B cell (primary cell): ENCODE measurements at regions not wholly inside any gene's neighbourhood (a gene's known extent, or its start where the extent isn't known, plus 50 kb on each side); places are given as distances from the start of the nearest gene placed in this dataset.

Source experiments
- ATAC-seq: fragments of 200-7000 bp; cut with Tn5 transposase; one replicate; pipeline ENCODE4 v1.10.0; 2021; ENCODE audit warnings: low read depth, mild to moderate bottlenecking, moderate number of reproducible peaks, moderate library complexity
- CTCF ChIA-PET: fragments of 350-600 bp; sonication (Branson Sonifier 250); formaldehyde crosslinking; loops from one replicate; lab custom pipeline; 2021; ENCODE audit warnings: antibody characterized with exemption, inconsistent platforms; lab: Charles Lee
- POLR2A ChIA-PET: fragments of 350-600 bp; sonication (Branson Sonifier 250); formaldehyde crosslinking; loops from one replicate; lab custom pipeline; 2021; ENCODE audit warnings: antibody characterized with exemption; lab: Charles Lee
- DNase-seq: peaks from one replicate; pipeline ENCODE4 v3.0.0; 2013
- H2AFZ ChIP-seq: 2 replicates; pipeline ENCODE4 v1.6.1; 2012; ENCODE audit warnings: mild to moderate bottlenecking, low read depth, low read length; ENCODE audit not compliant: insufficient read depth, poor library complexity, severe bottlenecking
- H3K27ac ChIP-seq, 2 donors: 1 replicate in 1 of 2; 2 replicates in 1 of 2; pipeline ENCODE4 v1.5.1; 2012 to 2013; ENCODE audit warnings: low read length in 2 of 2, mild to moderate bottlenecking in 2 of 2, moderate library complexity in 1 of 2
- H3K27me3 ChIP-seq, 4 experiments: fragments of 200-600 bp in 1 of 4; sonication (generic) in 1 of 4; replicated peaks in 1 of 4; 1 replicate in 2 of 4; 2 replicates in 2 of 4; pipeline versions ENCODE4 v1.6.1 to v1.7.0; 2013 to 2016; ENCODE audit warnings: low read length in 3 of 4, mild to moderate bottlenecking in 2 of 4, mixed read lengths in 1 of 4, moderate library complexity in 1 of 4; ENCODE audit not compliant: insufficient read depth in 4 of 4, control insufficient read depth in 3 of 4; ENCODE audit errors: control extremely low read depth in 1 of 4
- H3K36me3 ChIP-seq, 2 experiments: replicated peaks in 1 of 2; 1 replicate in 1 of 2; 2 replicates in 1 of 2; pipeline versions ENCODE4 v1.6.1 to v1.7.1; 2013; ENCODE audit warnings: low read length in 1 of 2; ENCODE audit not compliant: insufficient read depth in 2 of 2, control insufficient read depth in 1 of 2; ENCODE audit errors: control extremely low read depth in 1 of 2, extremely low read depth in 1 of 2
- H3K4me1 ChIP-seq, 2 donors: fragments of 200-600 bp in 1 of 2; sonication (generic) in 1 of 2; 1 replicate in 1 of 2; 2 replicates in 1 of 2; pipeline versions ENCODE4 v1.5.1 to v1.6.1; 2013 to 2017; ENCODE audit warnings: low read length in 2 of 2; ENCODE audit not compliant: control insufficient read depth in 2 of 2, insufficient read depth in 2 of 2
- H3K4me2 ChIP-seq: replicated peaks from 2 replicates; pipeline ENCODE3; 2012; ENCODE audit warnings: mild to moderate bottlenecking, low read depth, low read length; ENCODE audit not compliant: poor library complexity, severe bottlenecking
- H3K4me3 ChIP-seq, 5 experiments: fragments of 200-600 bp in 1 of 5; sonication (generic) in 1 of 5; 1 replicate in 3 of 5; 2 replicates in 2 of 5; pipeline versions ENCODE4 v1.5.1 to v1.7.0; 2011 to 2016; ENCODE audit warnings: low read length in 4 of 5, mild to moderate bottlenecking in 4 of 5, low read depth in 2 of 5, control low read depth in 1 of 5, moderate library complexity in 1 of 5; ENCODE audit not compliant: insufficient read depth in 1 of 5; ENCODE audit errors: control extremely low read depth in 1 of 5, extremely low read depth in 1 of 5
- H3K79me2 ChIP-seq: fragments of 200-600 bp; sonication (generic); one replicate; pipeline ENCODE4 v1.6.0; 2016; ENCODE audit warnings: low read length; ENCODE audit not compliant: control insufficient read depth, insufficient read depth
- H3K9ac ChIP-seq: fragments of 200-600 bp; sonication (generic); 2 replicates; pipeline ENCODE4 v1.6.1; 2017; ENCODE audit warnings: mild to moderate bottlenecking, low read length, moderate library complexity
- H3K9me3 ChIP-seq, 3 donors: one replicate each; pipeline versions ENCODE4 v1.6.1 to v1.7.1; 2013; ENCODE audit warnings: low read length in 2 of 3; ENCODE audit not compliant: control insufficient read depth in 2 of 3, insufficient read depth in 1 of 3; ENCODE audit errors: control extremely low read depth in 1 of 3
- H4K20me1 ChIP-seq: 2 replicates; pipeline ENCODE4 v1.6.0; 2012; ENCODE audit warnings: mild to moderate bottlenecking, low read length; ENCODE audit not compliant: insufficient read depth, control insufficient read depth, poor library complexity, severe bottlenecking
- H3K27ac Mint-ChIP-seq: one replicate; pipeline ENCODE4 v1.8.0; 2021; ENCODE audit warnings: mixed read lengths
- H3K27me3 Mint-ChIP-seq: one replicate; pipeline ENCODE4 v1.8.0; 2021; ENCODE audit warnings: mixed read lengths
- H3K4me1 Mint-ChIP-seq: one replicate; pipeline ENCODE4 v1.8.0; 2021; ENCODE audit warnings: mixed read lengths
- H3K4me3 Mint-ChIP-seq: one replicate; pipeline ENCODE4 v1.8.0; 2021; ENCODE audit warnings: mixed read lengths
- H3K9me3 Mint-ChIP-seq: one replicate; pipeline ENCODE4 v1.8.0; 2022; ENCODE audit warnings: mixed read lengths; ENCODE audit not compliant: insufficient read depth
- EZH2 ChIP-seq: IDR thresholded peaks from 2 replicates; pipeline ENCODE4 v1.6.1; 2012; ENCODE audit warnings: borderline replicate concordance, low read depth, mild to moderate bottlenecking, moderate library complexity, low read length; ENCODE audit not compliant: insufficient read depth, poor library complexity, severe bottlenecking
- WGBS: methylation state at CpG from one replicate; pipeline ENCODE4 v1.1.5; 2013; ENCODE audit warnings: missing lambda C conversion rate; ENCODE audit not compliant: insufficient coverage; 5-methylcytosine and 5-hydroxymethylcytosine counted together
- intact Hi-C: fragments of 100-400 bp; cut with micrococcal nuclease; formaldehyde crosslinking; loops from one replicate; pipeline ENCODE4 v1.10.0; 2022
- TF ChIP-seq, protein P1 (sequence below): fragments of 200-600 bp; IDR thresholded peaks from one replicate; pipeline ENCODE4 v1.8.0; 2022; ENCODE audit warnings: antibody characterized with exemption, mild to moderate bottlenecking

DNA sequence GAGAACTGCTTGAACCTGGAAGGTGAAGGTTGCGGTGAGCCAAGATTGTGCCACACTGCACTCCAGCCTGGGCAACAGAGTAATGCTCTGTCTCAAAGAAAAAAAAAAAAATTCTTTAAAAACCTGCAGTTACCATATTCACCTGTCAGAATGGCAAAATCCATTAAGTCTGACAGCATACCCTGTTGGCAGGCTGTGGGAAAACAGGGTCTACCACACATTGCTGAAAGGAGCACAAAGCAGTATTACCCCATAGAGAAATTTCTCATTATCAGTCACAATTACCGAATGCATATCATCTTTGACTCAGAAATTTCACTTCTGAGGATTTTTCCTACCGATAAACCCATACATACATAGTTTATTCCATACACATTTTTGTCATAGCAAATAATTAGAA, 264.1 kb upstream of the SLCO3A1 start:
- H3K27ac Mint-ChIP-seq: no peak overlapping the region
- TF ChIP-seq, protein P1, sequence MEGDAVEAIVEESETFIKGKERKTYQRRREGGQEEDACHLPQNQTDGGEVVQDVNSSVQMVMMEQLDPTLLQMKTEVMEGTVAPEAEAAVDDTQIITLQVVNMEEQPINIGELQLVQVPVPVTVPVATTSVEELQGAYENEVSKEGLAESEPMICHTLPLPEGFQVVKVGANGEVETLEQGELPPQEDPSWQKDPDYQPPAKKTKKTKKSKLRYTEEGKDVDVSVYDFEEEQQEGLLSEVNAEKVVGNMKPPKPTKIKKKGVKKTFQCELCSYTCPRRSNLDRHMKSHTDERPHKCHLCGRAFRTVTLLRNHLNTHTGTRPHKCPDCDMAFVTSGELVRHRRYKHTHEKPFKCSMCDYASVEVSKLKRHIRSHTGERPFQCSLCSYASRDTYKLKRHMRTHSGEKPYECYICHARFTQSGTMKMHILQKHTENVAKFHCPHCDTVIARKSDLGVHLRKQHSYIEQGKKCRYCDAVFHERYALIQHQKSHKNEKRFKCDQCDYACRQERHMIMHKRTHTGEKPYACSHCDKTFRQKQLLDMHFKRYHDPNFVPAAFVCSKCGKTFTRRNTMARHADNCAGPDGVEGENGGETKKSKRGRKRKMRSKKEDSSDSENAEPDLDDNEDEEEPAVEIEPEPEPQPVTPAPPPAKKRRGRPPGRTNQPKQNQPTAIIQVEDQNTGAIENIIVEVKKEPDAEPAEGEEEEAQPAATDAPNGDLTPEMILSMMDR: no peak
- TF ChIP-seq EZH2: no peak
- H2AFZ ChIP-seq: no peak overlapping the region
- no peaks in the 10 kb centered on the region for H3K4me1 ChIP-seq
- no peaks in the 10 kb centered on the region for H3K79me2 ChIP-seq
- H3K27me3 Mint-ChIP-seq: peaks cover 3% of the 10 kb centered on the region
- no peak for DNase-seq
- no peak overlapping the region for H3K4me2 ChIP-seq
- H3K36me3 ChIP-seq: no peaks in the 10 kb centered on the region
- H3K9ac ChIP-seq: no peak overlapping the region
- H3K4me1 Mint-ChIP-seq: no peaks in the 10 kb centered on the region
- H3K9me3 ChIP-seq: no peaks in the 10 kb centered on the region
- H4K20me1 ChIP-seq: no peaks in the 10 kb centered on the region
- no peak overlapping the region for H3K4me3 Mint-ChIP-seq
- CTCF ChIA-PET: no interaction called here
- H3K27ac ChIP-seq: no peak overlapping the region
- H3K4me3 ChIP-seq: no peak overlapping the region
- intact Hi-C loops: no loop called here
- no peaks in the 10 kb centered on the region for H3K27me3 ChIP-seq
- 90% methylated on average over 2 of the region's 3 CpGs for WGBS
- no peak for ATAC-seq
- no peaks in the 10 kb centered on the region for H3K9me3 Mint-ChIP-seq
- POLR2A ChIA-PET: no interaction called here

DNA sequence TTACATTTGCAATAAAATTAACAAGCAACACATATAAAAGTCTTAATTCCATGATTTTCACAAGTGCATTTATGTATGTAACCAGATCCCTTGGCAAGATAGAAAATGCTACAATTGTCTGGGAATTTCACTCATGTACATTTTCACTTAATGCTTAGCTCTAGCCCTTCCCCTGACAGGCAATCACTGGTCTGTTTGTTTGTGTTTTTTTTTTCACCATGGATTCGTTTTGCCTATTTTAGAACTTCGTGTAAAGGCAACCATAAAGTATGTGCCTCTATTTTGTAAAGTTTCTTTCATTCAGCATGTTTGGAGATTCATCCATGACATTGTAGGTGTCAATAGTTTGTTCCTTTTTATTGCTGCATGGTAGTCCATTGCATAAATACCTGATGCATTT, 260.9 kb upstream of the SLCO3A1 start:
- TF ChIP-seq, protein P1: no peak
- no peak for TF ChIP-seq EZH2

More for the DNA sequence above, 260.9 kb upstream of the SLCO3A1 start:
- no peak overlapping the region for H3K4me3 ChIP-seq
- H3K4me1 ChIP-seq: no peaks in the 10 kb centered on the region
- H3K4me3 Mint-ChIP-seq: no peak overlapping the region
- no peak overlapping the region for H2AFZ ChIP-seq
- no peaks in the 10 kb centered on the region for H3K27me3 ChIP-seq
- no peak overlapping the region for H3K9ac ChIP-seq
- no peaks in the 10 kb centered on the region for H3K36me3 ChIP-seq
- no peak overlapping the region for H3K27ac Mint-ChIP-seq
- ChIA-PET POLR2A (no interaction called here), CTCF (no interaction called here)
- no peaks in the 10 kb centered on the region for H3K9me3 ChIP-seq
- H3K4me2 ChIP-seq: no peak overlapping the region
- H3K9me3 Mint-ChIP-seq: no peaks in the 10 kb centered on the region
- no CpG with 5 or more reads among the region's 2 CpGs for WGBS
- ATAC-seq (no peak), DNase-seq (no peak)
- no peaks in the 10 kb centered on the region for H3K79me2 ChIP-seq
- no peaks in the 10 kb centered on the region for H4K20me1 ChIP-seq
- intact Hi-C loops: no loop called here
- H3K27ac ChIP-seq: no peak overlapping the region
- no peaks in the 10 kb centered on the region for H3K4me1 Mint-ChIP-seq
- H3K27me3 Mint-ChIP-seq: peaks cover 20% of the 10 kb centered on the region
